IPS DF 4.7 (cell line): ENCODE measurements at regions not wholly inside any gene's neighbourhood (a gene's known extent, or its start where the extent isn't known, plus 50 kb on each side); places are given as distances from the start of the nearest gene placed in this dataset.
"Not testable (repeated sequence)": the region's sequence is repeated elsewhere in the genome, so short reads cannot be mapped to it uniquely, and the experiment has no call there.

Source experiments
- DNase-seq: peaks from one replicate; pipeline ENCODE4 v3.0.0-alpha.2; 2013; ENCODE audit warnings: low spot score; ENCODE audit errors: extremely low read depth

DNA sequence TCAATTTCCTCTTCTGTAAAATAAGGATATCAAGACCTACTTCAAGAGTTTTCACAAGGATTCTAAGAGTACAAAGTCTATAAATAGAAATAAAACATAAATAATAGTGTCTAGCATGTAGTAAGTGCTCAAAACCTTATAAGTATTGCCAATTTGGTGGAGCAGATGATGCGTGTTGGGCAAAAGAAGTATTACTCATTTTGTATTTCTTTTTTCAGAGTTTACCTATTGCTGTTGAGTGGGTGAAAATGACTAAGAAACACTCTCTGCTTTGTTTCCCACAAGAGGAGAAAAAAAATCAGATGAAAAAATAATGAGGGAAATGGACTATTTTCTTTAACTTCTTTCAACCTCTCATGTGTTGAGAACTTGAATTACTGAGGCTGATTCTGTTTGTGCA, 103.3 kb upstream of the KCNK2 start:
- no peak for DNase-seq

DNA sequence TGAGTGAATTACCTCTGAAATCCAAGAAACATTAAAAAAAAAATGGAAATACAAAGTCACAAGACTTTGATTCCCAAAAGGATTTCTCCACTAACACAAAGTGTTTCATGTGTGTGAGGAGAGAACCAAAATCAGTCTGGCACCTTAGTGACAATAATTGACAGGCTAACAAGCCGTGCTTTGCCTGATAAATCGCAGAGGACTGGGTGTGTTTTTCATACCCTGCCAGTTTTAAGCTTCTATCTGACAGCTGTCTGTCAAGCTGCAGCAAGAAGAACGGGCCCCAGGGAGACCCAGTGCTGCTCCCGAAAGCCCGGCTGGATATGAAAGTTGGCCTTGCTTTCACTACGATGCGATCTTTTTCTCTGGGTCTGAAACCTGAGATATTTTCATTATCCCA, 101.6 kb upstream of the KCNK2 start:
- DNase-seq = no peak

GRCh38 chr1:214983126-214983869, 99.2 kb upstream of the KCNK2 start:
- DNase-seq = no peak

- DNase-seq = no peak
These were observed 93.2 kb upstream of the KCNK2 start for GRCh38 chr1:214989341-214989740.

GRCh38 chr1:214990619-214991018, 91.9 kb upstream of the KCNK2 start:
- DNase-seq = no peak

GRCh38 chr1:214991691-214992315, 90.7 kb upstream of the KCNK2 start:
- no peak for DNase-seq

DNA sequence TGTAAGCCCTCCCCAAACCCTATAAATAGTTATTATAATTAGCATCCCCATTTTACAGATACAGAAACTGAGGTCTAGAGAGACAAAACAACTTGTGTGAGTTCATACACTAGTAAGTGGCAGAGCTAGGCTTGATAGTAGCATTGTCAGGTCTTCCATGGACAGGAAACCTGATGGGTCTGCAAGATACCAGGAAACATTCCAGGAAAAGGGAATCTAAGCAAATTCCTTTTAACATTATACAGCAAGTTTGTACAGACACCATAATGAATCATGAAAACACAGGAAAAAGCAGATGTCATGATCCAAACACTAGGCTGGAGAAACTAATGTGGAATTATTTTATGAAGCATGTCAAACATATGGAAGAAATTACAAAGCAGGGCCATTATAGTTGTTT, 89.1 kb upstream of the KCNK2 start:
- no peak for DNase-seq

- no peak for DNase-seq
These were observed 84.9 kb upstream of the KCNK2 start for GRCh38 chr1:214997685-214998084.

GRCh38 chr1:215001419-215002021, 81.0 kb upstream of the KCNK2 start:
- DNase-seq = no peak

DNA sequence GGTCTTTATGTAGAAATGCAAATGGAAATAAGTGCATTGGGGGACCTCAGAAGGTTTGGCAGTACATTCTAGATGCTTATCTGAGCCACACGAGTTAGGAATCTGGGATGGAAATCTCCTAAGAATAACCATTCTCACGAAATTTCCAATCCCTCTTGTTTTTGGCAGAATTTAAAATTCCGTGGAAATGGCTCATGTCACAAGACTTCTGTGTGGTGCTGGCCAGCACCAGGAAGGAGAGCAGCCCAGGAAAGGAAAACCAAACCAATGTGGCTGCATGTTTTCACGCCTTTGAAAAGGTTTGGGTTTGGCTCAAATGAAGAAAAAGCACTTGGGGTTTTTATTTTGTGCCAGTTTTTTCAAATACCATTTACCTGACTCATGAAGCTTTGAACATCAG, 80.1 kb upstream of the KCNK2 start:
- no peak for DNase-seq

- no peak for DNase-seq
These were observed 78.9 kb upstream of the KCNK2 start for GRCh38 chr1:215003686-215004085.

DNA sequence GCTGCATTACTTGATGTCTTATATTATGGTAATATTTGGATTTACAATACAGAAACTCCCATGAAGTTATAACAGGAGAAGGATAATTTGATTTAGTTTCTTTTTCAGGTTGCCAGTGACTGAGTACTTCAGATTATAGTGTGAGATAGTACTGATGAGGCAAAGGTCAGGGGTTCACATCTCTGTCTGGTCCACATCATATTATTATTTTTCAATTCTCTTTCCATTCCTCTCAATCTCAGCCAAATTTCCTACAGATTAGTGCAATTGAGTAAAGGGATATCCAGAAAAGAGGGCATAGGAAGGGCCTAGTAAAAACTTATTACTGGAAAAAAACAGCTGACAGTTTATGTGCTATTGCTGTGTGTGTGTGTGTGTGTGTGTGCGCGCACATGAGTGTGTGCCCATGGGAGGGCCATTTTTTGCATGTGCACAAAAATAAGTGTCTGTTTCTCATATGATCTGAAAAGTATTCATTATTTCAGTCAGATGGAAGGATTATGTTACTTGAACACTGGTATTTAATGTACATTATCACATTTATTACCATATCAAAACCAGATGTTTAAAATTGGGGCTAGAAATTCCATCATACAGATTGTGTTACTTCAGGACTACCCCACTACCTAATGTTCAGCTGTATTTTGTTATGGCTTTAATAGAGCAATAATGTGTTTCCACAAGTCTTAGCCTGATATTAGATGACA, 78.3 kb upstream of the KCNK2 start:
- DNase-seq = no peak

GRCh38 chr1:215005078-215005477, 77.5 kb upstream of the KCNK2 start:
- DNase-seq = no peak

GRCh38 chr1:215005656-215006345, 76.7 kb upstream of the KCNK2 start:
- no peak for DNase-seq

- no peak for DNase-seq
These were observed 74.7 kb upstream of the KCNK2 start for GRCh38 chr1:215007880-215008279.

DNA sequence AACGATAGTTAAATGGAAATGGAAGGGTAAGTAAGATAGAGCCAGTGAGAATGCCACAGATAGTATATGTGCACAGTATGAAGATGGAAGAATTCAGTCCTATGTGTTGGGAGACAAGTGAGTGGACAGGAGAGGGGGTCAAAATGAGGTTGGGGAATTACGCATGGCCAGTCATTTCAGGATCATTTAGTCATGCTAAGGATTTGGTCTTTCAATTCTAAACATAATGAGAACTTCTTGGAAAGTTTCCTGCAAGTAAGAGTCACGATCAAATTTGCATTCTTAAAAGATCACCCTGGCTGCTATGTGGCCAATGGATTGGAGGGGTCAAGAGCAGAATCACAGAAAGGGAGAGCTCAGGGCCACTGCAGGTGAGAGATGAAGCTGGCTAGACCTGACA, 64.0 kb upstream of the KCNK2 start:
- DNase-seq = no peak

DNA sequence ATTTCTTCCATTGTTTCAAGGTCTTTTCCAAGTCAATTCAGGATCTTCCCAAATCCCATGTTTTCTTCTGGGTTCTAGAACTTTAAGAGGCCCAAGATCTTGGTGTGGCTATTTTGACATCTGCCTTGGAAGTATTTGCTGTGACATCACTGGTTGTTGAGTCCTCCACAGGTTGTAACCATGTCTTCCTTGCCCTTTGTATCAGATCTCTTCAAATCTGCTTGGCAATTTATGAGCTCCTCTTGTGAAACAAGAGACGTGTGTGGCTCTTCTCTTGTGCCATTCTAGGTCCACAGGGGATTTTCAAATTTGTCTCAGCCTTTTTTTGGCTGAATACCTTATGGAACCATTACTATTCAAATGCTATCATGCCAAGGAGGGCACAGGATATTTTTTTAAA, 60.3 kb upstream of the KCNK2 start:
- DNase-seq = no peak

DNA sequence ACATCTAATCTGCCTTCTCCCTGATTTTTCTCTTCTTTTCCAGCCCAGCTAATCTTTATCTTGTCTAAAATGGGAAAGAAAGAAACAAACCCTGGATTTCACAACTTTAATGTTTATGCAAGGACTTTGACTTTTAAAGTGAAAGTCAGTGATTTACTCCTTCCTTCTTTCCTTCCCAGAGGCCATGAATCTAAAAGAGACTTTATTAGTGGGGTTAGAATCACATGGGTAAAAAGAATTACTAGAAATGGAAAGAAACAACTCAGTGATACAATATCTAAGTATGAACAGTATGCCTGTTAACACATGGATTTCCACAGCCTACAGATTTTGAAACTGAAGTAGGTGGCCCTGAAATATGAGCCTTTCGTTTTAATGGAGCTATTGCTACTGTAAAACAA, 59.8 kb upstream of the KCNK2 start:
- no peak for DNase-seq

- DNase-seq = no peak
These were observed 59.2 kb upstream of the KCNK2 start for GRCh38 chr1:215023155-215023832.

GRCh38 chr1:215028954-215029353, 53.6 kb upstream of the KCNK2 start:
- no peak for DNase-seq

DNA sequence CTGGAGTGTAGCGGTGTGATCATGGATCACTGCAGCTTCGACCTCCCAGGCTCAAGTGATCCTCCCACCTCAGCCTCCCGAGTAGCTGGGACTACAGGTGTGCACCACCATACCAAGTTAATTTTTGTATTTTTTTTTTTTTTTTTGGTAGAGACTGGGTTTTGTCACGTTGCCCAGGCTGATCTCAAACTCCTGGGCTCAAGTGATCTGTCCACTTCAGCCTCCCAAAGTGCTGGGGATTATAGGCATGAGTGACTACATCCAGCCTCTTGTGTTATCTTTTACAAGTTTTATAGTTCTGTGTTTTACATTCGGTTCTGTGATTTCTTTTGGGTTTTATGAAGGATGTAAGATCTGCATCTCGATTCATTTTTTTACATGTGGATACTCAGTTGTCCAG, 52.0 kb upstream of the KCNK2 start:
- not testable (repeated sequence) for DNase-seq
